GM18517 (cell line): ENCODE measurements at regions not wholly inside any gene's neighbourhood (a gene's known extent, or its start where the extent isn't known, plus 50 kb on each side); places are given as distances from the start of the nearest gene placed in this dataset.
"Not testable (repeated sequence)": the region's sequence is repeated elsewhere in the genome, so short reads cannot be mapped to it uniquely, and the experiment has no call there.

Source experiments
- ATAC-seq: cut with Tn5 transposase; IDR thresholded peaks from one replicate; pipeline ENCODE4 v1.9.1; 2021; ENCODE audit warnings: mild to moderate bottlenecking, moderate library complexity; ENCODE audit not compliant: unreplicated experiment

DNA sequence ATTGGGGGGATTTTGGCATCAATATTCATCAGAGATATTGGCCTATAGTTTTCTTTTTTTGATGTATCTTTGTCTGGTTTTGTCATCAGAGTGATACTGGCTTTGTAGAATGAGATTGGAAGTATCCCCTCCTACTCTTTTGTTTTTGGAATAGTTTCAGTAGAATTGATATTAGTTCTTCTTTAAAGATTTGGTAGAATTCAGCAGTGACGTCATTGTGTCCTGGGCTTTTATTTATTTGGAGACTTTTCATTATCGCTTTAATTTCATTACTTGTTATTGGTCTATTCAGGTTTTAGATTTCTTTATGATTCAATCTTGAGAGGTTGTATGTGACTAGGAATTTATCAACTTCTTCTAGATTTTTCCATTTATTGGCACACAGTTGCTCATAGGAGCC, 825.5 kb upstream of the NXPH2 start:
- ATAC-seq: no peak

GRCh38 chr2:139600166-139600565, 820.0 kb upstream of the NXPH2 start:
- ATAC-seq: no peak

- no peak for ATAC-seq
Observed at GRCh38 chr2:139585101-139585500, 804.9 kb upstream of the NXPH2 start.

GRCh38 chr2:139574371-139574770, 794.2 kb upstream of the NXPH2 start:
- no peak for ATAC-seq

- no peak for ATAC-seq
Observed at GRCh38 chr2:139556789-139557188, 776.6 kb upstream of the NXPH2 start.

- no peak for ATAC-seq
Observed at GRCh38 chr2:139550873-139551272, 770.7 kb upstream of the NXPH2 start.

GRCh38 chr2:139550341-139550740, 770.2 kb upstream of the NXPH2 start:
- ATAC-seq: no peak

DNA sequence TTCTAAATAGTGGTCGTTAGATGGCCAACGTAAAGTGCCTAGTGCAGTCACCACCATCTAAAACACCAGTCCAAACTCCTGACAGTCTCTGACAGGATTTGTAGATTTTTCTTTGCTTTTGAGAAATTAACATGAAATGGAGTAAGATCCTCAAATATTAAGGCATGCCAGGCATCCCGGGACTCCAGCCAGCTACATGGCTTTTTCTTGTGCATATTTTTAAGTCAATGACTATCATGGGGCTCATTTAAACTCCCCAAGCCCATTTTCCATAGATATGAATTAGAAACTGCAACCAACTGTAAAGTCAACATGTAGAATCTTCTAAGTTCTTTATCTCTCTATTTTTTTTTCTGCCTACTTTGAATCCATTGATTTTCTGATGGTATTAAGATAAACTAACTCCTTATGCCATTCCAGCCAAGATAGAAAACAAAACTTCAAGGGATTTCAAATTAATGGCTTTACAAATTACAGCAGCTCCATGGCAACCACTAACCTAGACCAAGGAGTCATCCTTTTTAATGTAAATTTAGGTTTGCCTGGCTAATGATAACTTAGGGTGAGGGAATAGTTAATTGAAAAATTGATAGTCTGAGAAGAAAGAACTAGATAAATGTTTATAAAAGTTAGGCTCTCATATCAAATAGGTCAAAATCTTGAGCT, 764.1 kb upstream of the NXPH2 start:
- ATAC-seq: no peak

DNA sequence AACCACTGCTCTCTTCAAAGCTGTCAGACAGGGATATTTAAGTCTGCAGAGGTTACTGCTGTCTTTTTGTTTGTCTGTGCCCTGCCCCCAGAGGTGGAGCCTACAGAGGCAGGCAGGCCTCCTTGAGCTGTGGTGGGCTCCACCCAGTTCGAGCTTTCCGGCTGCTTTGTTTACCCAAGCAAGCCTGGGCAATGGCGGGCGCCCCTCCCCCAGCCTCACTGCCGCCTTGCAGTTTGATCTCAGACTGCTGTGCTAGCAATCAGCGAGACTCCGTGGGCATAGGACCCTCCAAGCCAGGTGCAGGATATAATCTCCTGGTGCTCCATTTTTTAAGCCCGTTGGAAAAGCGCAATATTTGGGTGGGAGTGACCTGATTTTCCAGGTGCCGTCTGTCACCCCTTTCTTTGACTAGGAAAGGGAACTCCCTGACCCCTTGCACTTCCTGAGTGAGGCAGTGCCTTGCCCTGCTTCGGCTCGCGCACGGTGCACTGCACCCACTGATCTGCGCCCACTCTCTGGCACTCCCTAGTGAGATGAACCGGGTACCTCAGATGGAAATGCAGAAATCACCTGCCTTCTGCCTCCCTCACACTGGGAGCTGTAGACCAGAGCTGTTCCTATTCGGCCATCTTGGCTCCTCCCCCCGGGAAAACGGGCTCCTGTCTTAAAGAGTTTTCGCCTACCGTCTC, 758.3 kb upstream of the NXPH2 start:
- ATAC-seq: not testable (repeated sequence)

- no peak for ATAC-seq
Observed at GRCh38 chr2:139529080-139529479, 748.9 kb upstream of the NXPH2 start.

DNA sequence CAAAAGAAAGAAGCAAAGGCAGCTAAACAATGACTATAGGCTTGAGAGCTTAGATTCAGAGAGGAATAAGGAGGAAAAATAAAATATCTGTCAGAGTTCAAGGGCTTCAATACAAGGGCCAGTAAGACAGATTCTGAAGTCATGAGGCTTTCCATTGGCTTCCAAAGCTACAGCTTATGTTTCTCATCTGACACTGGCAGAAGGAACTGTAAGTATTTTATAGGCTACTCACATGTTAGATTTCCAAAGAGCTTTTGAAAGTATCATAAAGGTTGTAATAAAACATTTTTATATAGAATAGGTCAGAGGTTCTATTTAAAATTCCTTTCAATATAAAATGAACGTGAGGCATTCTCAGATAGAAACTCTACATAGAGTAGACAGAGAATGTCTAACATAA, 746.6 kb upstream of the NXPH2 start:
- ATAC-seq: no peak

GRCh38 chr2:139518321-139518720, 738.1 kb upstream of the NXPH2 start:
- no peak for ATAC-seq

DNA sequence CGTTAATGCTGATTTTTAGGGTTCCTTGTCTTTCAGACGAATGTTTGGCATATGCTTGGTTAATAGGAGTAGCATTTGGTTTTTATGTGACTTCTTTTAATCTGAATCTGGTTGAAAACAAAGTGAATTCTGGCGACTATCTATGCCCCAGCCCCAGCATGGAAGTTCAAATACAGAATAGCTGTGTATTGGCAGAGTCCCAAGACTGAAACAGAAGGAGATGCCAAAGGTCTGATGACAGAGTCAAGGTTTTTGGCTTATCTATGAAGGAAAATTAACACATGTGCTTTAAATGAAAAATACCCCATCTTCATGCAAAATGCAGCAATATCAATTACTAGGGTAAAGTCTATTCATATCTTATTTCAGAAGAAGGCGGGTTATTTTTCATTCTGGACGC, 734.8 kb upstream of the NXPH2 start:
- ATAC-seq: no peak

DNA sequence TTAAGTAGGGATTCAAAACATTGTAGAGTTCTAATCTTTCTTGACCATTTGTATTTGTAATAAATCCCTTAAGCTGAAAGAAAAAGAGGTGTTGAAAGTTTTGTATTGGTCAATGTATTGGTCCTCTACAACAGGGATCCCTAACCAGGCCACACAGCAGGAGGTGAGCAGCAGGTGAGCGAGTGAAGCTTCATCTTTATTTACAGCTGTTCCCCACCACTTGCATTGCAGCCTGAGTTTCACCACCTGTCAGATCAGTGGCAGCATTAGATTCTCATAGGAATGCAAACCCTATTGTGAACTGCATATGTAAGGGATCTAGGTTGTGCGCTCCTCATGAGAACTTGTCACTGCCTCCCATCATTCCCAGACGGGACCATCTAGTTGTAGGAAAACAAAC, 715.7 kb upstream of the NXPH2 start:
- no peak for ATAC-seq

GRCh38 chr2:139492131-139492680, 712.0 kb upstream of the NXPH2 start:
- no peak for ATAC-seq

- ATAC-seq: no peak
Observed at GRCh38 chr2:139480161-139480650, 700.0 kb upstream of the NXPH2 start.

GRCh38 chr2:139478165-139478914, 698.1 kb upstream of the NXPH2 start:
- no peak for ATAC-seq

- no peak for ATAC-seq
Observed at GRCh38 chr2:139477618-139478017, 697.4 kb upstream of the NXPH2 start.

DNA sequence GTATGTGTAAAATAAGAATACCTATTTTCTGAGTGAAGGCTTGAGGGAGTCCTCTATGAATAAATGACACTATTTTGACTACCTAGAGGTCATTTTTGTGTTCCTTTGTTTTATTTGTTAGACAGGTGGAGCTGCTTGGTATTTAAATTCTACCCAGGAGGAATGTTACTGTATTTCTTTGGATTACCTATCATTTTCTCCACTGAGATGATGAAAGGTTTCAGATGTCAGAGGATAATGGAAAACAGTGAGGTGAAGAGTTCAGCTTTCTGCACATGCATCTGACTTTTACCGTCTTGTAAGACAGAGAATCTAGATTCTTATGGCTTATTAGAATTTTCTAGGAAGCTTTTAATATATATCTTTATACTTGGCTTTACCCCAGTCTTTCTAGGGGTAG, 689.8 kb upstream of the NXPH2 start:
- ATAC-seq: no peak

GRCh38 chr2:139465789-139466188, 685.6 kb upstream of the NXPH2 start:
- ATAC-seq: no peak

DNA sequence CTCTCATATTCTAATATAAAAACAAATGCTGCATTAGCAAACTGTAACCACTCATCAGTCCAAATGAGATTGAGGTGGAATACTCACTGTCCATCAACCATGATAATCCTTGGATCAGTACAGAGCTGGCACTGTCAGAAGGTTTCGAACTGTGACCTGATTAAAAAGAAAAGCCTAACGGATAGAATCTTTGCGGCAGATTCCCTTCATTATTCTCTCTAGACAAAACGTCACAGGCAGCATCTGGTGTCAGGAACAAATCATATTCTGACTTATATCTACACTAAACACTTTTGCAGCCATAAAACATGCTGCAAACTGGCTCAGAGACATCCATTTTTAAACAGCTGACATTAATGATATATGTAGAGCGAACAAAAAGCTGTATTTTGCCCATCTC, 677.7 kb upstream of the NXPH2 start:
- ATAC-seq: no peak

DNA sequence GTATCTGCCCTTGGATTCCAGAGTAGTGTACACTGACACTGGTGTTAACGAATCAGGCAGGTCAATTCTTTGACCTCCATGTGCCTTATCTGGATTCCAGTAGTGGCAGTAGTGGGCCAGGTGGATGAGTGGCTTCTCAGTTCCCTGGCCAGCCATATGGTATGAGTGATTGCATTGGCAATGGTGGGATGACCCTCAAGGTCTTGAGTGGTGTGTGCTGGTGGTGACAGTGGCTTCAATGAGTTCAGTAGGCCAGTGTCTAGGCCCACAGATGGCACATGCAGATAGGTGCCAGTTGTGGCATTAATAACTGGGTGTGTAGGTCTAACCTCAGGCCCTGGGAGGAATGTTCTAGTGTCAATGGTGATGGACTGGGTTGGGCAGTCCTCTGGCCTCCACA, 674.1 kb upstream of the NXPH2 start:
- ATAC-seq: no peak
